Mesothelial cell of epicardium (in vitro differentiated cells): ENCODE measurements at regions not wholly inside any gene's neighbourhood (a gene's known extent, or its start where the extent isn't known, plus 50 kb on each side); places are given as distances from the start of the nearest gene placed in this dataset.
A peak's percentile ranks its signal among the peaks of the same experiment; 100 is the strongest.

ENCODE experiments used
- DNase-seq, 2 experiments: peaks; one replicate each; pipeline ENCODE4 v3.0.0; 2021; ENCODE audit warnings: low spot score in 2 of 2; ENCODE audit not compliant: unreplicated experiment in 2 of 2
- H3K27ac Mint-ChIP-seq: 2 replicates; pipeline ENCODE4 v1.8.0; 2021; ENCODE audit warnings: mixed read lengths
- H3K27me3 Mint-ChIP-seq: 2 replicates; pipeline ENCODE4 v1.8.0; 2021; ENCODE audit warnings: low read depth, mixed read lengths
- H3K36me3 Mint-ChIP-seq: 2 replicates; pipeline ENCODE4 v1.8.0; 2021; ENCODE audit warnings: mixed read lengths
- H3K4me1 Mint-ChIP-seq: 2 replicates; pipeline ENCODE4 v1.8.0; 2021; ENCODE audit warnings: mixed read lengths
- H3K4me3 Mint-ChIP-seq: 2 replicates; pipeline ENCODE4 v1.8.0; 2021; ENCODE audit warnings: mild to moderate bottlenecking, moderate library complexity, mixed read lengths
- H3K9me3 Mint-ChIP-seq: 2 replicates; pipeline ENCODE4 v1.8.0; 2021; ENCODE audit warnings: mixed read lengths
- CTCF ChIP-seq: fragments of 200-600 bp; sonication (generic); IDR thresholded peaks from one replicate; pipeline ENCODE4 v1.5.0; 2021; ENCODE audit warnings: antibody characterized with exemption; ENCODE audit not compliant: unreplicated experiment

GRCh38 chr12:32049956-32050355, 56.7 kb upstream of the BICD1 start:
- DNase-seq = no peak
- Mint-ChIP-seq H3K9me3 (peaks cover 14% of the 10 kb centered on the region), H3K4me3 (no peak overlapping the region), H3K4me1 (peaks cover 13% of the 10 kb centered on the region), H3K36me3 (no peaks in the 10 kb centered on the region), H3K27ac (no peak overlapping the region), H3K27me3 (no peaks in the 10 kb centered on the region)
- TF ChIP-seq CTCF = no peak

GRCh38 chr12:32051511-32052211, 55.0 kb upstream of the BICD1 start:
- Mint-ChIP-seq H3K4me1 (peaks cover 13% of the 10 kb centered on the region), H3K36me3 (peaks cover 2% of the 10 kb centered on the region), H3K27ac (peak overlapping the region; percentile 68), H3K9me3 (peaks cover 11% of the 10 kb centered on the region), H3K4me3 (no peak overlapping the region), H3K27me3 (no peaks in the 10 kb centered on the region)
- TF ChIP-seq CTCF = no peak
- no peak for DNase-seq

- peaks cover 11% of the 10 kb centered on the region for H3K9me3 Mint-ChIP-seq
- H3K27me3 Mint-ChIP-seq = no peaks in the 10 kb centered on the region
- peaks cover 13% of the 10 kb centered on the region for H3K4me1 Mint-ChIP-seq
- peaks cover 2% of the 10 kb centered on the region for H3K36me3 Mint-ChIP-seq
- H3K4me3 Mint-ChIP-seq = no peak overlapping the region
- H3K27ac Mint-ChIP-seq = peak overlapping the region; percentile 68
- TF ChIP-seq CTCF = no peak
- no peak for DNase-seq
Observed at GRCh38 chr12:32052212-32052713, 54.4 kb upstream of the BICD1 start.

- Mint-ChIP-seq H3K27ac (no peak overlapping the region), H3K4me1 (peaks cover 15% of the 10 kb centered on the region), H3K4me3 (no peak overlapping the region), H3K36me3 (peaks cover 2% of the 10 kb centered on the region), H3K27me3 (no peaks in the 10 kb centered on the region), H3K9me3 (peaks cover 11% of the 10 kb centered on the region)
- DNase-seq = no peak
- TF ChIP-seq CTCF = no peak
Observed at GRCh38 chr12:32053881-32054624, 52.6 kb upstream of the BICD1 start.
